ENCODE measurements at regions not wholly inside any gene's neighbourhood (a gene's known extent, or its start where the extent isn't known, plus 50 kb on each side); places are given as distances from the start of the nearest gene placed in this dataset.

DNA sequence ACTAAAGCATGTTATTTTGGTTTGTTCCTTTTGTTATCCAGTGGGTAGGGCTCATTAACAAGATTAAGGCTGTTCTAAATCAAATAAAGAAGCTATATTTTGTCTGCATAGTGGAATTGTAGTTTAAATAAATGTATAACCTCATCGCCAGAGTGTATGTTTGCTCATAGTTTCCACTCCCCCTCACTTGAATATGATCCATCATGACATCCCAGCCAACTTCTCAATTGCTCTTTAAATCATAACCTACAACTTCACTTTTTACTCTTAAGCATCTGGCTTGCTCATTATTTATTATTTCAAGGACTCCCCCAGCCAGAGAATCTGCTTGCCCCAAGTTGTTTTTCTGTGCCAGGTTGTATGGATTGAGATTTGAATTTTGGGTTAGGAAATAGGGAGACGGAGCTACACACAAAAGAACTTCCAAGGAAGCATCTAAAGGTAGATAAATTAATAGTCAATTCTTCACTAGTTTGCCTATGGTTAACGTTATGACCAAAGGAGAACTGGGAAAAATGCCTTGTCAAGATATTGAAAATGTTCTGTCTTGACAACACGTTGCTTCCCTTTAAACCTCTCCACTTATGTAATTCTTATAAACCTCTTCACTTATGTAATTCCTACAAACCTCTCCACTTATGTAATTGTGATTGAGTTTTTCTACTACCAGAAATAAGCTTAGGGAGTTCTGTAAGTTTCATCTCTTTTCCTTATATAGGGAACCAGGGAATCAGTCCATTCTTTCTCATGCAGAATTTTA, 55.4 kb upstream of the UPP2 start:
- no peak overlapping the region for H3K27ac ChIP-seq (replicated peaks)
- H3K27me3 ChIP-seq (ENCODE audit: insufficient read depth, poor library complexity, severe bottlenecking) = no peaks in the 10 kb centered on the region
- H3K4me3 ChIP-seq (replicated peaks; ENCODE audit: insufficient read depth, low read length) = no peak overlapping the region
- no peak for DNase-seq (ENCODE audit: low read depth in 1 of 2, low spot score in 1 of 2)
- no peak for TF ChIP-seq GABPA (IDR thresholded peaks at IDR 0.05; ENCODE audit: low read depth)

DNA sequence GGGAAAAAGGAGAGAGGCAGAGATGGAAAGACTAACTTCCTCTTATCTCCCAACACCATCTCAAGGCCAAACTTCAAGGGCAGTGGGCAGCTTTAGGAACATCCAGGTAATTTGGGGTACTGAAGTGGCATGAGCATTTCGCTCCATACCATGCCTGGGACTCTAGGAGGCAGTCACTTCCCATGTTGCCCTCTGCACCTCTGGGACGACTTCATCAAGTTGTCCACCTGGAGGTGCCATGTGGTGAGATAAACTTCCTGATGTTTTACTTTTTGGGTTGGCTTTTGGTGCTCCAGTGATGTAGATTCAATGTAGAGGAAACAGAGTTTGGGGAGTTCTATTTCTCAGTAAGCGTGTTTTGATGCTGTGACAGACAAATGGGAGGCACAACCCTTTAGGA, 56.3 kb upstream of the UPP2 start:
- TF ChIP-seq, protein P1, sequence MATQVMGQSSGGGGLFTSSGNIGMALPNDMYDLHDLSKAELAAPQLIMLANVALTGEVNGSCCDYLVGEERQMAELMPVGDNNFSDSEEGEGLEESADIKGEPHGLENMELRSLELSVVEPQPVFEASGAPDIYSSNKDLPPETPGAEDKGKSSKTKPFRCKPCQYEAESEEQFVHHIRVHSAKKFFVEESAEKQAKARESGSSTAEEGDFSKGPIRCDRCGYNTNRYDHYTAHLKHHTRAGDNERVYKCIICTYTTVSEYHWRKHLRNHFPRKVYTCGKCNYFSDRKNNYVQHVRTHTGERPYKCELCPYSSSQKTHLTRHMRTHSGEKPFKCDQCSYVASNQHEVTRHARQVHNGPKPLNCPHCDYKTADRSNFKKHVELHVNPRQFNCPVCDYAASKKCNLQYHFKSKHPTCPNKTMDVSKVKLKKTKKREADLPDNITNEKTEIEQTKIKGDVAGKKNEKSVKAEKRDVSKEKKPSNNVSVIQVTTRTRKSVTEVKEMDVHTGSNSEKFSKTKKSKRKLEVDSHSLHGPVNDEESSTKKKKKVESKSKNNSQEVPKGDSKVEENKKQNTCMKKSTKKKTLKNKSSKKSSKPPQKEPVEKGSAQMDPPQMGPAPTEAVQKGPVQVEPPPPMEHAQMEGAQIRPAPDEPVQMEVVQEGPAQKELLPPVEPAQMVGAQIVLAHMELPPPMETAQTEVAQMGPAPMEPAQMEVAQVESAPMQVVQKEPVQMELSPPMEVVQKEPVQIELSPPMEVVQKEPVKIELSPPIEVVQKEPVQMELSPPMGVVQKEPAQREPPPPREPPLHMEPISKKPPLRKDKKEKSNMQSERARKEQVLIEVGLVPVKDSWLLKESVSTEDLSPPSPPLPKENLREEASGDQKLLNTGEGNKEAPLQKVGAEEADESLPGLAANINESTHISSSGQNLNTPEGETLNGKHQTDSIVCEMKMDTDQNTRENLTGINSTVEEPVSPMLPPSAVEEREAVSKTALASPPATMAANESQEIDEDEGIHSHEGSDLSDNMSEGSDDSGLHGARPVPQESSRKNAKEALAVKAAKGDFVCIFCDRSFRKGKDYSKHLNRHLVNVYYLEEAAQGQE (IDR thresholded peaks at IDR 0.05; ENCODE audit: insufficient replicate concordance, low read depth) = no peak
- TF ChIP-seq POLR2AphosphoS5 (IDR thresholded peaks at IDR 0.05; ENCODE audit: low read depth) = no peak
- no peak for TF ChIP-seq SPI1 (IDR thresholded peaks at IDR 0.05; ENCODE audit: borderline replicate concordance, low read depth)
- TF ChIP-seq, protein P2, sequence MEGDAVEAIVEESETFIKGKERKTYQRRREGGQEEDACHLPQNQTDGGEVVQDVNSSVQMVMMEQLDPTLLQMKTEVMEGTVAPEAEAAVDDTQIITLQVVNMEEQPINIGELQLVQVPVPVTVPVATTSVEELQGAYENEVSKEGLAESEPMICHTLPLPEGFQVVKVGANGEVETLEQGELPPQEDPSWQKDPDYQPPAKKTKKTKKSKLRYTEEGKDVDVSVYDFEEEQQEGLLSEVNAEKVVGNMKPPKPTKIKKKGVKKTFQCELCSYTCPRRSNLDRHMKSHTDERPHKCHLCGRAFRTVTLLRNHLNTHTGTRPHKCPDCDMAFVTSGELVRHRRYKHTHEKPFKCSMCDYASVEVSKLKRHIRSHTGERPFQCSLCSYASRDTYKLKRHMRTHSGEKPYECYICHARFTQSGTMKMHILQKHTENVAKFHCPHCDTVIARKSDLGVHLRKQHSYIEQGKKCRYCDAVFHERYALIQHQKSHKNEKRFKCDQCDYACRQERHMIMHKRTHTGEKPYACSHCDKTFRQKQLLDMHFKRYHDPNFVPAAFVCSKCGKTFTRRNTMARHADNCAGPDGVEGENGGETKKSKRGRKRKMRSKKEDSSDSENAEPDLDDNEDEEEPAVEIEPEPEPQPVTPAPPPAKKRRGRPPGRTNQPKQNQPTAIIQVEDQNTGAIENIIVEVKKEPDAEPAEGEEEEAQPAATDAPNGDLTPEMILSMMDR (IDR thresholded peaks at IDR 0.05; ENCODE audit: insufficient read depth, low read length) = no peak
- TF ChIP-seq GABPA (IDR thresholded peaks at IDR 0.05; ENCODE audit: low read depth) = no peak
- no peaks in the 10 kb centered on the region for H3K27me3 ChIP-seq (ENCODE audit: insufficient read depth, poor library complexity, severe bottlenecking)
- no peak overlapping the region for H3K4me3 ChIP-seq (replicated peaks; ENCODE audit: insufficient read depth, low read length)
- no peak overlapping the region for H3K27ac ChIP-seq (replicated peaks)
- DNase-seq (ENCODE audit: low read depth in 1 of 2, low spot score in 1 of 2) = no peak

DNA sequence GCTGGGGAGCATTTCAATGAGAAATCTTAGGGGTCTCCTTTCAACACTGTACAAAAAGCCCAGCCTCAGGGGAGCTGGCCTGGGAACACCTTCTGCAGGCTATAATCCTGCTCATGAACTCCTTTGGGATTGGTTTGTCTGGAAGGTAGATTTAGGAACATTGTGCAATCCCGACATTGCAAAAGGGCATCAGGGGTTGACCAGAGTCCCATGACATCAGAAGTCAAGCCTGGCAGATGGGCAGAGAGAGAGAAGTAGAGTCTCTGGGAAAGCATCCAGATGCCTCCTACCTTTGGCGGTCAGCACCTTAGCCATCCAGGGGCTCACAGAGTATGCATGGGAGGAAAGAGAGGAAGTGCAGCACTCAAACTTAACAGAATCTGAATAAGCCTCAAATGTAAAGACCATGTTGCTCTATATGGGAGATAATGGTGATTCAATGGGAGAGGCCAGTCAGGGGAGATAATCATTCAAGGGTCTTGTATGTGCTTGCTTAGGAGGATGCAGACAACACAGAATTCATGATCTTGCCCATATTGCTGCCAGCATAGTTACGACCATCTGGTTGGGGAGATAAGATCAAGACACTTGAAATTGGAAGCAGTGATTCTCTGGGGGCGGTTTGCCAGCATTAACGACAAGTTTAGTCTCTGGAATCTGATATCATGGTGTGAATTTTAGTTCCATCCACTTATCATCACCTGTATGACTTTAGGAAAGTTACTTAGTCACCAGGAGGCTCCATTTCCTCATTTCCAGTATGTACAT, 58.3 kb upstream of the UPP2 start:
- DNase-seq (ENCODE audit: low read depth in 1 of 2, low spot score in 1 of 2) = no peak
- TF ChIP-seq POLR2AphosphoS5 (IDR thresholded peaks at IDR 0.05; ENCODE audit: low read depth) (no peak), GABPA (IDR thresholded peaks at IDR 0.05; ENCODE audit: low read depth) (no peak), SPI1 (IDR thresholded peaks at IDR 0.05; ENCODE audit: borderline replicate concordance, low read depth) (no peak)
- TF ChIP-seq, protein P2 (IDR thresholded peaks at IDR 0.05; ENCODE audit: insufficient read depth, low read length) = no peak
- TF ChIP-seq, protein P1 (IDR thresholded peaks at IDR 0.05; ENCODE audit: insufficient replicate concordance, low read depth) = no peak
- H3K4me3 ChIP-seq (replicated peaks; ENCODE audit: insufficient read depth, low read length) = no peak overlapping the region
- peaks cover 3% of the 10 kb centered on the region for H3K27me3 ChIP-seq (ENCODE audit: insufficient read depth, poor library complexity, severe bottlenecking)
- no peak overlapping the region for H3K27ac ChIP-seq (replicated peaks)

DNA sequence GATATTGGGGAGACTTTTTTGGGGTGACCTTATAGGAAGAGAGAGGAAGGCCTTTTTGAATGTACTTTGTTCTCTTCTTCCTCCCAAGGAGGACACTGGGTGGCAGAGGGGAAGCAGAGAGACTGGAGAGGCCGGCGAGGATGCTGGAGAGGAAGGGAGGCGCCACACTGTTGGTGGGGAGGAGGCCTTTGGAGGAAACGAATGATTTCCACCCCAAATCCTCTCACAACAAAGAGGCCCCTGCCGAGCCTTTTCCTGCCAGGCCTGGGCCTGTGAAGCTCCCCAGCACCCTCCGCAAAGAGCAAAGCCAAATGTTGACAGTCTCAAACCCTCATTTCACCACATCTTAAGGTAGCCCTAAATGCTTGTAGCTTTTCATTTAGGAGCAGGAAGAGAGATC, 59.0 kb upstream of the UPP2 start:
- peaks cover 3% of the 10 kb centered on the region for H3K27me3 ChIP-seq (ENCODE audit: insufficient read depth, poor library complexity, severe bottlenecking)
- no peak for DNase-seq (ENCODE audit: low read depth in 1 of 2, low spot score in 1 of 2)
- H3K4me3 ChIP-seq (replicated peaks; ENCODE audit: insufficient read depth, low read length) = no peak overlapping the region
- TF ChIP-seq POLR2AphosphoS5 (IDR thresholded peaks at IDR 0.05; ENCODE audit: low read depth) = no peak
- TF ChIP-seq, protein P1 (IDR thresholded peaks at IDR 0.05; ENCODE audit: insufficient replicate concordance, low read depth) = no peak
- no peak for TF ChIP-seq SPI1 (IDR thresholded peaks at IDR 0.05; ENCODE audit: borderline replicate concordance, low read depth)
- TF ChIP-seq, protein P2 (IDR thresholded peaks at IDR 0.05; ENCODE audit: insufficient read depth, low read length) = no peak
- no peak for TF ChIP-seq GABPA (IDR thresholded peaks at IDR 0.05; ENCODE audit: low read depth)
- H3K27ac ChIP-seq (replicated peaks) = no peak overlapping the region

Measured in HL-60 (cell line).